PC-3 (cell line): ENCODE measurements at regions not wholly inside any gene's neighbourhood (a gene's known extent, or its start where the extent isn't known, plus 50 kb on each side); places are given as distances from the start of the nearest gene placed in this dataset.

Experiments used
- EZH2 ChIP-seq: fragments of 300-600 bp; sonication (generic); IDR thresholded peaks from one replicate; pipeline ENCODE4 v1.6.1; 2017; ENCODE audit warnings: antibody characterized with exemption, mild to moderate bottlenecking, low read length; ENCODE audit not compliant: unreplicated experiment
- EZH2phosphoT487 ChIP-seq: fragments of 300-600 bp; sonication (generic); IDR thresholded peaks from 2 replicates; pipeline ENCODE4 v1.6.1; 2018; ENCODE audit warnings: mild to moderate bottlenecking, antibody characterized with exemption, low read length, borderline replicate concordance
- TF ChIP-seq, protein P1 (sequence below): fragments of 300-600 bp; sonication (generic); conservative IDR thresholded peaks from 2 replicates; pipeline ENCODE4 v1.5.1; 2017; ENCODE audit warnings: antibody characterized with exemption, low read depth, mild to moderate bottlenecking, low read length

GRCh38 chr18:59778434-59778833, 81.2 kb upstream of the CCBE1 start:
- TF ChIP-seq, protein P1, sequence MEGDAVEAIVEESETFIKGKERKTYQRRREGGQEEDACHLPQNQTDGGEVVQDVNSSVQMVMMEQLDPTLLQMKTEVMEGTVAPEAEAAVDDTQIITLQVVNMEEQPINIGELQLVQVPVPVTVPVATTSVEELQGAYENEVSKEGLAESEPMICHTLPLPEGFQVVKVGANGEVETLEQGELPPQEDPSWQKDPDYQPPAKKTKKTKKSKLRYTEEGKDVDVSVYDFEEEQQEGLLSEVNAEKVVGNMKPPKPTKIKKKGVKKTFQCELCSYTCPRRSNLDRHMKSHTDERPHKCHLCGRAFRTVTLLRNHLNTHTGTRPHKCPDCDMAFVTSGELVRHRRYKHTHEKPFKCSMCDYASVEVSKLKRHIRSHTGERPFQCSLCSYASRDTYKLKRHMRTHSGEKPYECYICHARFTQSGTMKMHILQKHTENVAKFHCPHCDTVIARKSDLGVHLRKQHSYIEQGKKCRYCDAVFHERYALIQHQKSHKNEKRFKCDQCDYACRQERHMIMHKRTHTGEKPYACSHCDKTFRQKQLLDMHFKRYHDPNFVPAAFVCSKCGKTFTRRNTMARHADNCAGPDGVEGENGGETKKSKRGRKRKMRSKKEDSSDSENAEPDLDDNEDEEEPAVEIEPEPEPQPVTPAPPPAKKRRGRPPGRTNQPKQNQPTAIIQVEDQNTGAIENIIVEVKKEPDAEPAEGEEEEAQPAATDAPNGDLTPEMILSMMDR, result no peak
- TF ChIP-seq EZH2phosphoT487, result no peak
- TF ChIP-seq EZH2, result no peak
